Ammon's horn (tissue), 1 donor: ENCODE measurements at regions not wholly inside any gene's neighbourhood (a gene's known extent, or its start where the extent isn't known, plus 50 kb on each side); places are given as distances from the start of the nearest gene placed in this dataset.

Source experiments
- DNase-seq: peaks from one replicate; pipeline ENCODE4 v3.0.0-alpha.2; 2016; ENCODE audit warnings: low spot score

DNA sequence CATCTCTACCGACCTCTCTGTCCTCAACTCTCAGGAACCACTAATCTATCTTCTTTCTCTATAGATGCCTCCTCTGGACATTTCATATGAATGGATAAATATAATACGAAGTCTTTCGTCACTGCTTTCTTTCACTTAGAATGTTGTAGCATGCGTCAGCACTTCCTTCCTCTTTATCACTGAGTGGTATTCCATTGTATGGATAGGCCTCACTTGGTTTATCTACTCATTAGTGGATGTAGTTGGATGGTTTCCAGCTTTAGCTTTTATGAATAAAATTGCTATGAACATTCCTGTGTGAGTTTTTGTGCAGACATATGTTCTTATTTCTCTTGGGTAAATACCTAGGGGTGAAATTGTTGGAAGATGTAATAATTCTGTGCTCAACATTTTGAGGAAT, 528.2 kb upstream of the FAT1 start:
- DNase-seq = no peak

DNA sequence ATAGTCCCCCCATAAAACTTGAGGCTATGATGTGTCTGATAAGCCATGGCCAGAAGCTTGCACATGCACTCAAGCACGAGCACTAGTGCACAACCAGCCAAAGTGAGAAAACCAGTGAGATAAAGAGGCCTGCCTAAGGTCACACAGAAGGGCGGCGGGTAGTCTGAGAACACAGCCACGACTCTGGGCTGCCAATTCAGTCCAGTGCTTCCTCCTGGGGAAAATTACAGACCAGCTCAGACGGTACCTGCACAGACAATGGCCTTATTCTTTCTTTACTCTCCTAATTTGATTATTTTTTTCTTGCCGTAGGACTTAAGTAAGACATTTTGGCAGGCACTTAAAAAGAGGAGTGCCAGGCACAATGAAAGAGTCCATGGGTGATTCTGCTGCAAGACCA, 533.2 kb upstream of the FAT1 start:
- DNase-seq = no peak

DNA sequence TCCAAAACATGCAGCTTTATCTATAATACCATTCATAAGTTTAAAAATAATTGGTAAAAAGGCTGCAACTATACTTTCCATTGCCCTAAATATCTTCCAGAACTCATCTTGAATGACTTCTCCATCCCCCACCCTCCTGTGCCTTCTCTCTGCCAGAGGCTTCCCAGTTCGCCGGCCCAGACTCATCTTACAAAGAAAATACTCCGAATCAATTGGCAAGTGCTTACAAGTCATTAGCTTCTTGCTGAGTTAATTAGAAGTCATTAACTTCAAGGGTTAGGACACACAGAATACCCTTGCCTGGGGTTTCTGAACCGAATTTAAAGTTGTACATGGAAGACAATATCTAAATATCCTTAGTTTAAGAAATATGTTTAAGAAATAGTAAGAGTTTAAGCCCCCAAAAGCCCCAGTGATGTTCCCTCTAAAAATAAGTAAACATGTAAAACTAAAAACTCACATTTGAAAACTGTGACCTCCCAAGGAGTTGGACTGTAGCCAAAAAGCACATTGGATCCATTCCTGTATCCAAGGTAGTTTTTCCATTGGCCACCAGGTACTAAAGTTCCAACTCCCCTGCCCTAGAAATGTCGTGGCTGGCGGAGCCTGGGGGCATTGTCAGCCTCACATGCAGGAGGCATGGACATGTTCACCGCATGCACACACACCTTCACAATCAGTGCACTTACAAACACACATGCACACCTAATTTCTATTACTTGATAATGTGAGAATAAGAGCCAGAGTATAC, 535.2 kb upstream of the FAT1 start:
- no peak for DNase-seq

DNA sequence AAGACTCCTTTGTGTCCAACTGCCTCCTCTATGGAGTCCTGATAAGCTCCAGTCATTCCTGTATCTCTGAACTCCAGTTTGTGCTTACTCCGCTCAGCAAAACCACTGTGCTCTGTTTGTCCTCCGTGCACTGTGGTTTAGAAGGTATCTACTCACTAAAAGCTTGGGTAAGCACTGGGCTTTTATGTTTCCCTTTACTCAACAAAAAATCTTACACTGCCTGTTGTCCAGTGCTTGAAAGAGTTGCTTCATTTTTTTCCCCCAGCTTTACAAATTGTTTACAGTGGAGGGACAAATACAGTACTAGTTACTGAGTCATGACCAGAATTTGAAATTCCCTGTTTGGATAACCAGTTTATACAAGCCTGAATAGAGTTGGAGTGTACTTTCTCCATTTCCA, 545.3 kb upstream of the FAT1 start:
- no peak for DNase-seq

DNA sequence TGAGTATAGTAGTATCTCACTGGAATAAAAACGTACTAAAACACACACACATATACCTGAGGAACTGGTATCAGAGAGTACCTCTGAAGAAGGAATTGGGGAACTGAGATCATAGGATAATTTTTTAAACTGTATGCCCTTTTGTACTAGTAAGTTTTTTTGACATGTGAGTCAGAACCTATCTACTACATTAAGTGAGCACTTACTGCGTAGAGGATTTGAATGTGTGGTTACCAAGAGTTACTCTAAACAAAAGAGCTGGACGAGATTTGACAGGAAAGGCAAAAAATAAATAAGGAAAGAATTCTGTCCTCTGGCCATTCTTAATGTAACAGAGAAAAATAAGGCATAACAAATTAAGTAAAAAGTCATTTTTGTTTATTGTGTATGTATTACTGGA, 546.5 kb upstream of the FAT1 start:
- DNase-seq = no peak

DNA sequence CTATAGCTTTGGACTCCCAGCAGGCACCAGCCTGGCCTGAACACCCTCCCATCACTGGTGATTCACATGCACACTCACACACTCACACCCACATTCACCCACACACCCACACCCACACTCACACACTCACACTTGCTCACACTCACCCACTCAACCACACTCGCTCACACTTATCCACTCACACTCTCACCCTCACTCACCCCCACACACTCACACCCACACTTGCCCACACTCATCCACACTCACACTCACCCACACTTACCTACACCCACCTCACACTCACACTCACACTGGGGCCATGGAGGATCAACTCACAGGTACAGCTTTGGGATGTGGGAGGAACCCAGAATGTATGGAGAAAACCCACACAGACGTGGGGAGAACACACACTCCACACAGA, 548.2 kb upstream of the FAT1 start:
- no peak for DNase-seq

DNA sequence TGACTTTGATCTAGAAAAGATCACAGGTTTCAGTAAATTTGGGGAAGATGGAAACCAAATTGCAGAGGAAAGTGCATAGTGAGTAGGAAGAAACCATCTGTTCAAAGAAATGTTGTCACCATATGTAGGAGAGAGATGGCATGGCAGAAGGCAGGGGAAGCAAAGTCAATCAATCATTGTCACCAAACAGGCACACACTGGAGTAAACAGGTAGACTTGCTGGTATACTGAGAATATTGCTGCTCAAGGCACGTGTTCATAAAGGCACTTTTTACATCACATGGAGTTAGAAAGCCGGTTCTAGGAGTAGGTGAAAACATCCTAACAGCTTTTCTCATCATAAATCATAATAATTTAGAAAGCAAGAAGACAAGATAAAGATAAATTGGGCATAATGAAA, 550.5 kb upstream of the FAT1 start:
- peak; percentile 19 for DNase-seq

DNA sequence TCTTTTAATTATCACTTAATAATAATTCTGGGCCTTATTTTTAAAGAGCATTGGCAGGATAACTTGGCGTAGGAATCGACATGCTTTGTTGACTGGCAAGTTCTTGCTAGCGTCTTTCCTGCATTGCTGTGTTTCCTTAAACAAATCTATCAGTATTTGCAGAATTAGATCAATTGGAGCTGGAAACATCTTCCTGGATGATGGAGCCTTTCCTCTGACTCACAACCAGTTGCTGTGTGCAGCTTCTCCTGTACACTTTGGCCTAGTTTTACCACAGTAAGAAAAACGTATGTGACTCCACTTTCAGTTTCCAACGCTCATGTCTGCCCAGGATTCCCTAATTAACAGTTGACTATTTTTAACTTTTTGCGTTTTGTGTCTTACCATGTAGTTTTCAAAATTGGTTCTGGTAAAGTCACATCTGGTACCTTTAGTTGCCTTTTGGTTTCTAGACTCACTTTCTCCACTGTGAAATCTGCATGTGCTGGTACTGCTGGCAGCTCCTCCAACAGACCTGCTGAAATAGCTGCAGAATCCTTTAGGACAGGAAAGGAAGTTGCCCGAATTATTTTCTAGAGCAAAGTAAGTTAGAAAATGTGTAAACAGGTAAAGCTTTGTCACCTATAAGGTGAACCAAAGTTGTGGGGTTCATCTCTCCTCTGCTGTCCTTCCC, 553.2 kb upstream of the FAT1 start:
- DNase-seq = no peak

DNA sequence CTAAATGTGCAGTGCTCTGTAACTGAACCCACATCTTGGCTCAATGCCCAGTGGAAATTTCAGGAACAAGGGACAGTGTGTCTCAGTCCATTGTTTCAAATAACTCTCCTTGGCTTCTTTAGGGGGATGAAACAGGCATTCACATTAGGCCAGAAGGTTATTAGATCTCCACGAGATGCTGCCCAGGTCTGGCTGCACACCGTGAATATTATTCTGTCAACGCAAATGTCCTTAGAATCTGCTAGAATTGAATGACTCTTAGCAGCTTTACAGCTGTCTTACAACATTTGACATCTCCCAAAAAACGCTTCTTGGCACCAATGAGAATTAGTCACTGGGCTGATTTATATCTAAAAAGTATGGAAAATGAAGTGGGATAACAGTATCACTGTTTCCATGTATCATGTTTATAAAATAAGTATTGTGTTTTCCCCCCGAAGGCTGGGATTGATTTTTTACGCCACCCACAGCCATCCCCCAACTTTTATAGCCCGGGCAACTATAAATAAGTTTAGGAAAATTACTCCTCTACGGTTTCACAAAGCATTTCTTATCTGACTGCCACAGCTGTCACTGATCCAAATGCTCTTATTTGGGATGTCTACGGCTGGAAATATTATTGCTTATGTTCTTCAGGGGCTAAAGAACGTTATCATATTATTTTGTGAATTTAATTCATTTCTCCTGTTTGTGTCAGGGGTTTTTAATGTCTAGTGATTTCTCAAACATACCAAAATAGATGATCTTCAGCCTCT, 559.7 kb upstream of the FAT1 start:
- DNase-seq = no peak

DNA sequence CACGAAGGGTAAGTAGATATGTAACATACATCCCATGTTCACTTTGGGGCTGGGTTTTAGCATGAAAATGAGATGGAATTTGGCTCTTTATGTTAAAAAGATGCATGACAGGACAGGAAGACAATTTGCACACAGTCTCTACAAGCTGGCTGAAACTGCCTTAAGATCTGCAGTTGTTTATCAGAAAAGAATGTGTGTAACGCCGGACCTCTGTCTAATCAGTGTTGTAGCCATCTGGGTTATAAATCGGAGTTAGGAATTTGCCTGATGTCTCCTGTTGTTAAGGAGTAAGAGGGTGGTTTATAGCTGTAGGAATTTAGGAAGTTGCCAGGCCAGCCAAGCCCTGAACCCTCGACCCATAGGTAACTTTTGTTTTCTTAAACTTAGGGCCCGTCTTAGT, 562.9 kb upstream of the FAT1 start:
- no peak for DNase-seq

DNA sequence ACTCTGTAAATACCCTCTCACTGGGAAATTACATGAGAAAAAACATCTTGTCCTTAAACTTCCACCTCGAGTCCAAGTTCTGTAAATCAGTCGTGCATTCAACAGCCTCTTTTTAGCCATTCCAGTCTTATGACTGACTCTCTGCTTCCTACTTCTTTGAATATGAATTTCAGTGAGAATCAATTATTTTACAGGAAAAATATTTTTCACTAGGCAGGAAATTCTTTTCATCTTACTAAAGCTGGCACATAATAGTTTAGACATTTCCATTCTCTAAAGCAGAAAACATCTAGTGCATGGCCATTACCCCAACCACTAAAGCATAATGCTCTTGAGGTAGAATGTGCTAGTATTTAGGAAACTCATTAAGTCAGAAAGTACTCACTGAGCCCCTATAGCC, 565.7 kb upstream of the FAT1 start:
- no peak for DNase-seq

DNA sequence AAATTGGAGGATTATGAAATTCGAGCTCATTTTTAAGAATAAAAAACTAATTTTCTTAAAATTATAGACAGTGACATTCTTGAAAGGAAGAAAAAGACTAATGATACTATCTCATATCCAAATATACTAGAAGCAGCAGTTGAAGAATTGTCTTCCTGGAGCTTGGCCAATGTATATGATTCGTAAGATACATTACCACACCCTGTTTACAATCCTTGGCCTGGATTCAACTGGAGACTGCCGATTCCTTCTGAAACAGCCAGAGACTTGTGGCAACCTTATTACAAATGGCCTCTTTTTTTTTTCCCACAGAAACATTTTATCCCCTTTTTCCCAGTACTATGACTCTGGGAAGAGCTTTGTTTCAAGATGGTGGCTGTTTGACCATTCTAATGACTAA, 571.2 kb upstream of the FAT1 start:
- no peak for DNase-seq

DNA sequence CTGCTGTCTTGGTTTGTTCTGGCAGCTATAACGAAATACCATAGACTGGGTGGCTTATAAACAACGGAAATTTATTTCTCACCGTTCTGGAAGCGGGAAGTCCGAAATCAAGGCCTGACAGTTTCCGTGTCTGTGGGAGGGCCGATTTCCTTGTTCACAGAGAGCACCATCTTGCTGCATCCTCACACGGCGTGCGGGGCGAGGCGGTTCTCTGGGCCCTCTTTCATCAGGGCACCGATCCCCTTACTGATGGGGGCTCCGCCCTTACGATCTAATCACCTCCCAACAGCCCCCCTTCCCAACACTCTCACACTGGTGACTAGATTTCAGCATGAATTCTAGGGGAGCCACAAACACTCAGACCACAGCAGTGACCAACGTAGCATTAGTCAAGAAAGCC, 578.3 kb upstream of the FAT1 start:
- DNase-seq = no peak

DNA sequence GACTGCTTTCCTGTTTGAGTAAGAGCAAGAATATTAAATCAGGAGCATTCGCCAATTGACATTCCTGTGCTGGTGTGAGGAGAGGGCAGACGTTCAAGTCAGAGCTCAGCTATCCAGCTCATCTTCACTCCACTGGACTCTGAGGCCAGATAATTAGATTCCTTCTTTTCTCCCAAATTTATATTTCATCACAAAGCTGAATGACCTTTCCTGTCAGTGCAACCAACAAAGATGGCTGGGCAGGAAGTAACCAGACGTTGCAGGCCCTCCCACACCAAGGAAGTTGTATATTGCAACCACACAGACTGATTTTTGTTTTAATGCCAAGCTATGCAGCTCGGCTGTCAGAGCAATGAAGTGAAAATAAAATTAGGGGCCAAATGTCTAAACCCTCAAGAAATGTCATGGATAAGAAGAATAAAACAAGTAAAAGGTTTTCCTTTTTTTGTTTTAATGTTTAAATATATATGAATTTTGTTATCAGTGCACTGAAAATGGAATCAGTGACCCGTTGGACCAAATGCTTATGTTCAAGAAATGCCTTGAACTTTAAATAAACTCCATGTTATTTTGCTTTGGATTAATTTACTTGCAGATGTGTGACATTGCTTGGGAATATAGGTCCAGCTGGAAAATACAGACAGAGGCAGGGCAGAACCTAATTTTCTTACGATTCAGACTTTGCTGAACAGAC, 578.9 kb upstream of the FAT1 start:
- DNase-seq = no peak

DNA sequence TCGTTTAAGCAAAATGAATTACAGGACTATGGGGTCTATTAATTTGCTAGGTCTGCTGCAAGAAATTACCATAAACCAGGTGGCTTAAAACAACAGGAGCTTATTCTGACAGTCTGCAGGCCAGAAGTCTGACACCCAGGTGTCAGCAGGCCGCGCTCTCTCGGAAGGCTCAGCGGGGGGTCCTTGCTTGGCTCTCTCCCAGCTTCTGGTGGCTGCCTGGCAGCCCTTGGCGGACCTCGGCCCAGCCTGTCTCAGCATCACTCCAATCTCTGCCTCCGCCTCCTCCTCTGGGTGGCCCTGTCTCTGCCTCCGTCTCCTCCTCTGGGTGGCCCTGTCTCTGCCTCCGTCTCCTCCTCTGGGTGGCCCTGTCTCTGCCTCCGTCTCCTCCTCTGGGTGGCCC, 580.5 kb upstream of the FAT1 start:
- DNase-seq = no peak

DNA sequence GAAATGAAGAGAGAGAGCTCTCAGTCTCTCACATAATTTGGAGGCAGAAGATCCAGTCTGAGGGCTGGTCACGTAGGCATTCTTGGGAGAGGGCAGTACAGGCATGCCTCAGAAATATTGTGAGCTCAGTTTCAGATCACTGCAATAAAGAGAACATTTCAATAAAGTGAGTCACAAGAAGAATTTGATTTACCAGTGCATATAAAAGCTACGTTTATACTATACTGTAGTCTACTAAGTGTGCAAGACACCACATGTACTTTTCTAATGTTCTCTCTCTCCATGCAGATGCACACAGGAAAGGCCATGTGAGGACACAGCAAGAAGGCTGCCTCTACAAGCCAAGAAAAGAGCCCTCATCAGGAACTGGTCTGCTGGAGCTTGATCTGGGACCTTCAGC, 583.5 kb upstream of the FAT1 start:
- no peak for DNase-seq

DNA sequence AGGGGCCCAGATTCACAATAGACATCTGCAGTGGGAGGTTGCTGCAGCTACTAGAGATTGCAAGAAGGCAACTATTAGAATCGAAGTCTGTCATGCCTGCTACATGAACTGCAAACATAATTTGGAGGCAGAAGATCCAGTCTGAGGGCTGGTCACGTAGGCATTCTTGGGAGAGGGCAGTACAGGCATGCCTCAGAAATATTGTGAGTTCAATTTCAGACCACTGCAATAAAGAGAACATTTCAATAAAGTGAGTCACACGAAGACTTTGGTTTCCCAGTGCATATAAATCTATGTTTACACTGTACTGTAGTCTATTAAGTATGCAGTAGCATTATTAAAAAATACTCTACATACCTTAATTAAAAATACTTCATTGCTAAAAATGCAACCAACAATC, 585.8 kb upstream of the FAT1 start:
- DNase-seq = no peak

DNA sequence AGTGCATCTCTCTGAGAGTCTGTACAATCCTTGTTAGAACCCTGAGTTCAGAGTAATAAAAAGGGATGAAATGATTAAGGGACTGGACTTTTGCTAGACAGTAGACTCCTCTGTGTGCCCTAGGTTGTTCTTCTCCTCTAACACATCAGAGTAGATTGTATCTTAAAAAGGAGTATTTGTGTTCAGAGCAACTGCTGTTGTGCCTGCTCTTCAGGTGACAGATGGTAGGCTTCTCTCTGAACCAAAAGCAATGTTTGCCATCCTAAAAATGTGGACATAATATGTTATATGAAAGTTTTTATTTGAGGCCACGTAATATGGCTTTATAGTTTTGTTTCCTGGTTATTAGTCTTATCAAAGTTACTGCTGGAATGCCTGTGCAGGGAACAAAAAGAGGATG, 588.6 kb upstream of the FAT1 start:
- DNase-seq = no peak

DNA sequence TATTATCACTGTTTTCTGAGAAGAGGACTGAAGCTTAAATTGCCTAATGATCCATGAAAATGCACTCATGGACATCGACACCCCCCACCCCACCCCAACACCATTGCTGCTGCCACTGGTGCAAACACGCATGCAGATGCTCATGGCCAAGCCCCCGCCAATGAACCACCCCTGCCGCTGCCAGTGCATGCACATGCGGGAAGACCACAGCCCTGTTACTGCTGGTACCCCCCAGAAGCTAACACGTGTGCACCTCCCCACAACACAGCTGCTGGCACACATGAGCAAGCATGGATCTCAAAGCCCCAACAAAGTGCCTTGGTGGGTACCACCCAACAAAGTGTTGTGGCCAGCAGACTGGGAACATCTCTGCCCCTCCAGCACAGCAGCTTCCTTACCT, 594.1 kb upstream of the FAT1 start:
- DNase-seq = no peak

DNA sequence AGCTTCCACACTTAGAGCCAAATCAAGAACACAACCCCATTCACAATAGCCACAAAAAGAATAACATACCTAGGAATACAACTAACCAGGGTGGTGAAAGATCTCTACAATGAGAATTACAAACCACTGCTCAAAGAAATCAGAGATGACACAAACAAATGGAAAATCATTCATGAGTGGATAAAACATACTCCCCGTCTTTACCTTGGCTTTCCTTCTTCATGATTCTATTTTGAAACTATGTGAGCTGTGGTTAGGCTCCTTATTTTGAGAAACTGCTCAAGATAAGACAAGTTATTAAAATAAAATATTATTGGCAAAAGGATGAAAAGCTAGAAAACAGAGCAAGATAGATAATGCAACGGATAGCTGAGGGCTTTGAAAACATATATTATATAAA, 598.1 kb upstream of the FAT1 start:
- no peak for DNase-seq

DNA sequence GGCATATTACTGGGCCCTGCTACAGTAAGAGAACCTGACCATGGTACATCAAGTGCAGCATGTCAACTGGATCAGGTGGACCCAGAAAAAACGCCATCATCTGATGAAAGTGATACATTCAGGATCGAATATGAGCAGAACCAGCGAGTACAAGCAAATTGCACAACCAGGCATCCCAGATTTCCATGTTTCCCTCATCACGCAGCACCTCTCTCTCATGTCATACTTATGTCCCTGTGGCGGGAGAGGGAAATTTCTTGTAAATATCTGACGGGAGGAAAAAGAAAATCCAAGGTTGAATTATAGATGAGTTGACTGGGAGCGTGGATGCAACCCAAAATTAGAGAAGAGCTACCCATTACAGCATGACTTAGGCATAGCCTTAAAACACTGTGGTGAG, 608.5 kb upstream of the FAT1 start:
- no peak for DNase-seq

DNA sequence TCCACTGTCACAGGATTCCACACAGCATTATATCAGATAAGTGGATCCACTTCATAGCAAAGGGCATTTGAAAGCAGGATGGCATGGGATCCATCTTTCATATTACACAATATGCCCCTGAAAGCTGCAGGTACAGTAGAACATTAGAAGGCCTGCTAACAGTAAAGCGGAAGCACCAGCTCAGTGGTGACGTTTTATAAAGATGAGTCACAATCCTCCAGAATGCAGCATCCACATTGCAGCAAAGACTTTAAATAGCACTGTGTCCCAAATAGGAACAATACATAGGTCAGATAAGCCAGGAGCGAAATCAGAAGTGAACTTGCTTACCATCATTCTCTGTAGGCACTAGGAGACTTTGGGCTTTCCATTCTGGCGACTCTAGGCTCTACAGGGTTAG, 609.5 kb upstream of the FAT1 start:
- DNase-seq = no peak

DNA sequence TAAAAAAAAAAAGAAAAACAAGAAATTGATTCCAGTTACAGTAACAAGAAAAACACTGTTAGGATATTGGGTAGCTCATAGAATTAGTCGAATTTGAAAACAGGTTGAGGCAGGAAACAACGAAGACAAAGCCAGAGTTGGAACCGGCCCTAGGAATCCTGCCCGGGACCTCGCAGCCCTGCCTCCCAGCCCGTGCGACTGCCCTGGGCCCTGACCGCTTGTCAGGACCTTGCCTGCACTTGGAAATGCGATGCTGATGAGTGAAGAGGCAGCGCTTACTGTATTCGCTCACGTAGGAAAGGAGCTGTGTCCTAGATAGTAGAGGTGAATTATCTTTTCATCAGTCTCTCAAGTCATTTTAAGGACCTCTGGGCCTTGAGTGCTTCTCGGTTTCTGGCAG, 611.7 kb upstream of the FAT1 start:
- DNase-seq = no peak
